ENCODE measurements at regions not wholly inside any gene's neighbourhood (a gene's known extent, or its start where the extent isn't known, plus 50 kb on each side); places are given as distances from the start of the nearest gene placed in this dataset.

- no peak overlapping the region for H3K27ac ChIP-seq (ENCODE audit: control insufficient read depth, insufficient read depth, low read length)
- TF ChIP-seq EZH2 (IDR thresholded peaks at IDR 0.05; ENCODE audit: low read length) (no peak), CTCF (optimal IDR thresholded peaks at IDR 0.05 in 1 of 3, IDR thresholded peaks at IDR 0.05 in 1 of 3, conservative IDR thresholded peaks at IDR 0.05 in 1 of 3; ENCODE audit: extremely low read depth in 1 of 3, insufficient read depth in 2 of 3, low read length in 3 of 3) (no peak)
- no peaks in the 10 kb centered on the region for H4K20me1 ChIP-seq (ENCODE audit: control insufficient read depth, extremely low read depth, insufficient read depth, low read length)
- no peak overlapping the region for H3K4me2 ChIP-seq (ENCODE audit: control insufficient read depth, extremely low read depth, insufficient read depth, low read depth, low read length)
- peaks cover 22% of the 10 kb centered on the region for H3K27me3 ChIP-seq (ENCODE audit: control insufficient read depth, extremely low read depth, insufficient read depth, low read length)
- no peaks in the 10 kb centered on the region for H3K9me1 ChIP-seq (ENCODE audit: control insufficient read depth, extremely low read depth, insufficient read depth, low read length)
- H2AFZ ChIP-seq (ENCODE audit: control insufficient read depth, low read length), result no peak overlapping the region
- no peak overlapping the region for H3K4me3 ChIP-seq (ENCODE audit: control insufficient read depth in 2 of 3, extremely low read depth in 1 of 3, insufficient read depth in 2 of 3, low read depth in 1 of 3, low read length in 3 of 3)
- dilution Hi-C loops (cut with MboI; ENCODE audit: extremely low pct_ligation_motif_present, low sequenced_read_pairs), result no loop called here
- FAIRE-seq (no peak), DNase-seq (ENCODE audit: low read depth, low spot score) (no peak)
- H3K36me3 ChIP-seq (ENCODE audit: control insufficient read depth in 2 of 2, extremely low read depth in 1 of 2, insufficient read depth in 2 of 2, low read length in 2 of 2), result no peaks in the 10 kb centered on the region
- no peaks in the 10 kb centered on the region for H3K9me3 ChIP-seq (ENCODE audit: control insufficient read depth, low read depth, low read length)
- no peak overlapping the region for H3K9ac ChIP-seq (ENCODE audit: control insufficient read depth, extremely low read depth, insufficient read depth, low read length)
- H3K4me1 ChIP-seq (ENCODE audit: control insufficient read depth, extremely low read depth, insufficient read depth, low read length), result no peaks in the 10 kb centered on the region
- H3K79me2 ChIP-seq (ENCODE audit: control insufficient read depth, insufficient read depth, low read length), result no peaks in the 10 kb centered on the region
Measured at GRCh38 chr22:27173530-27173929, 516.1 kb downstream of the MIAT start.

DNA sequence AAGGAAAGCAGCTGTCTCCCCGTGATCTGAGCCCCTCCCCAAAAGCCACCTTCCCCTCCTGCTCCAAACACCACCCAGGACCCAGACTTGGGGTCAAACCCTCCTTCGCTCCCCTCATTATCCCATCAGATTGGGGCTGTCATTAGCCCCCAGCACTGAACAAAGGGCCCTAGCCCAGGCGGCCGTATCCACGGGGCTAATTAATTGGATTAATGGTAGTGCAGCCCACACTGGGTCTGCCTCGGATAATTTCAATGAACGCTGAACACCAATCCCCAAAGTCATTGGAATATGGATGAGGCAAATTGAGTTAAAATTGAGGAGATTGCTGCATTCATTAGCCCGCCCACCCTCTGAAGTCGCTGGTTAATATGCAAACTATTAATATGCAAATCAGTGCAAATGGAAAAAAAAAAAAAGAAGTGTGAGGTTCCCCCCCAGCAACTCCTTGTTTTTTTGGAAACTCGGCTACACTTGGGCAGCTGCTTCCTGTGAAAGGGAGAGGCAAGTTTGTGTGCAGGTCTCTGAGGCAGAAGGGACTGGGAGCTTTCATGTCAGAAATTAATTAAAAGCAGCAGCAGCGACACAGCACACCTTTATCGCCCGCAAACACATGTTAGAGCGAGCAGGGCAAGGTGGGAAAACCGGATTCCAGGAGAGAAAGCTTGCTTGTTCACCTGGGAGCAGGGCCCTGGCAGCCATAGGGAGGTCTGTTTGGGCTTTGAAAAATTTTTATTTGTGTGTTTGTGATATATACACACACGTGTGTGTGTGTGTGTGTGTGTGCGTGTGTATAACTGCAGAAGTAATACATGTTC lies 517.8 kb downstream of the MIAT start:
- DNase-seq (ENCODE audit: low read depth, low spot score) (no peak), FAIRE-seq (no peak)
- dilution Hi-C loops (cut with MboI; ENCODE audit: extremely low pct_ligation_motif_present, low sequenced_read_pairs), result no loop called here
- Histone ChIP-seq H3K9ac (ENCODE audit: control insufficient read depth, extremely low read depth, insufficient read depth, low read length) (no peak overlapping the region), H3K9me3 (ENCODE audit: control insufficient read depth, low read depth, low read length) (no peaks in the 10 kb centered on the region), H2AFZ (ENCODE audit: control insufficient read depth, low read length) (no peak overlapping the region), H3K4me2 (ENCODE audit: control insufficient read depth, extremely low read depth, insufficient read depth, low read depth, low read length) (no peak overlapping the region), H3K9me1 (ENCODE audit: control insufficient read depth, extremely low read depth, insufficient read depth, low read length) (no peaks in the 10 kb centered on the region), H4K20me1 (ENCODE audit: control insufficient read depth, extremely low read depth, insufficient read depth, low read length) (no peaks in the 10 kb centered on the region), H3K27ac (ENCODE audit: control insufficient read depth, insufficient read depth, low read length) (no peak overlapping the region), H3K36me3 (ENCODE audit: control insufficient read depth in 2 of 2, extremely low read depth in 1 of 2, insufficient read depth in 2 of 2, low read length in 2 of 2) (no peaks in the 10 kb centered on the region), H3K4me1 (ENCODE audit: control insufficient read depth, extremely low read depth, insufficient read depth, low read length) (no peaks in the 10 kb centered on the region), H3K27me3 (ENCODE audit: control insufficient read depth, extremely low read depth, insufficient read depth, low read length) (peaks cover 17% of the 10 kb centered on the region), H3K79me2 (ENCODE audit: control insufficient read depth, insufficient read depth, low read length) (no peaks in the 10 kb centered on the region), H3K4me3 (ENCODE audit: control insufficient read depth in 2 of 3, extremely low read depth in 1 of 3, insufficient read depth in 2 of 3, low read depth in 1 of 3, low read length in 3 of 3) (no peak overlapping the region)
- TF ChIP-seq EZH2 (IDR thresholded peaks at IDR 0.05; ENCODE audit: low read length) (no peak), CTCF (optimal IDR thresholded peaks at IDR 0.05 in 1 of 3, IDR thresholded peaks at IDR 0.05 in 1 of 3, conservative IDR thresholded peaks at IDR 0.05 in 1 of 3; ENCODE audit: extremely low read depth in 1 of 3, insufficient read depth in 2 of 3, low read length in 3 of 3) (no peak)

Data from keratinocyte (primary cell).